Suprapubic skin (tissue), 4 donors: ENCODE measurements at regions not wholly inside any gene's neighbourhood (a gene's known extent, or its start where the extent isn't known, plus 50 kb on each side); places are given as distances from the start of the nearest gene placed in this dataset.

Experiments used
- EP300 ChIP-seq: sonication (generic); formaldehyde crosslinking; IDR thresholded peaks from one replicate; pipeline ENCODE4 v1.6.1; 2017; ENCODE audit warnings: antibody characterized with exemption
- POLR2A ChIP-seq, 2 donors: fragments of 450-650 bp; IDR thresholded peaks; one replicate each; pipeline ENCODE4 v1.6.1; 2017; ENCODE audit warnings: antibody characterized with exemption in 2 of 2, mild to moderate bottlenecking in 2 of 2, moderate library complexity in 2 of 2
- POLR2AphosphoS5 ChIP-seq, 3 donors: sonication (generic); formaldehyde crosslinking; IDR thresholded peaks; one replicate each; pipeline ENCODE4 v1.6.1; 2017; ENCODE audit warnings: antibody characterized with exemption in 3 of 3
- TF ChIP-seq, protein P1 (sequence below), 2 donors: fragments of 200-600 bp in 1 of 2; fragments of 450-650 bp in 1 of 2; sonication (generic) in 1 of 2; IDR thresholded peaks; one replicate each; pipeline ENCODE4 v1.5.1; 2016 to 2019; ENCODE audit warnings: antibody characterized with exemption in 2 of 2, mild to moderate bottlenecking in 1 of 2, moderate library complexity in 1 of 2

DNA sequence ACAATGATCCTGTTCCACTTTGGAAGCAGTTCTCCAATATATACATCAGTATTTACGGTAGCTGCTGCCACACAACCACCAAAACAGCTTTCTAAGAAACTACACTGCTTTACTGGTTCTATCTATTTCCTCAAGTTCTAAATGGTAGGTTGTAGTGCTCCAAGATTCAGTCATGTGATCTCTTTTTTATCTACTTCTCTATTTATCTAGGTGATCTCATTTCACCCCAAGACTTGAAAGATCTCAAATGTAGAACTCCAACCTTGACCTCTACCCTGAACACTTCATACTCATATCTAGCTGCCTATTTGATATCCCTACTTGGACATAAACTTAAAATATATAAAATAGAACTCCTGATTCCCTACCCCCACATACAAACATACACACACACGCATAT, 133.9 kb upstream of the RAP1B start:
- TF ChIP-seq, protein P1, sequence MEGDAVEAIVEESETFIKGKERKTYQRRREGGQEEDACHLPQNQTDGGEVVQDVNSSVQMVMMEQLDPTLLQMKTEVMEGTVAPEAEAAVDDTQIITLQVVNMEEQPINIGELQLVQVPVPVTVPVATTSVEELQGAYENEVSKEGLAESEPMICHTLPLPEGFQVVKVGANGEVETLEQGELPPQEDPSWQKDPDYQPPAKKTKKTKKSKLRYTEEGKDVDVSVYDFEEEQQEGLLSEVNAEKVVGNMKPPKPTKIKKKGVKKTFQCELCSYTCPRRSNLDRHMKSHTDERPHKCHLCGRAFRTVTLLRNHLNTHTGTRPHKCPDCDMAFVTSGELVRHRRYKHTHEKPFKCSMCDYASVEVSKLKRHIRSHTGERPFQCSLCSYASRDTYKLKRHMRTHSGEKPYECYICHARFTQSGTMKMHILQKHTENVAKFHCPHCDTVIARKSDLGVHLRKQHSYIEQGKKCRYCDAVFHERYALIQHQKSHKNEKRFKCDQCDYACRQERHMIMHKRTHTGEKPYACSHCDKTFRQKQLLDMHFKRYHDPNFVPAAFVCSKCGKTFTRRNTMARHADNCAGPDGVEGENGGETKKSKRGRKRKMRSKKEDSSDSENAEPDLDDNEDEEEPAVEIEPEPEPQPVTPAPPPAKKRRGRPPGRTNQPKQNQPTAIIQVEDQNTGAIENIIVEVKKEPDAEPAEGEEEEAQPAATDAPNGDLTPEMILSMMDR (IDR thresholded peaks at IDR 0.05): no peak
- TF ChIP-seq POLR2A (IDR thresholded peaks at IDR 0.05) (no peak), EP300 (no peak), POLR2AphosphoS5 (IDR thresholded peaks at IDR 0.05) (no peak)
